T-helper 2 cell (primary cell): ENCODE measurements at regions not wholly inside any gene's neighbourhood (a gene's known extent, or its start where the extent isn't known, plus 50 kb on each side); places are given as distances from the start of the nearest gene placed in this dataset.

ENCODE experiments used
- DNase-seq, 5 experiments: peaks; one replicate each; pipeline versions ENCODE4 v3.0.0 to v3.0.0-alpha.2; 2012 to 2022

- DNase-seq, result no peak
These were observed 117.6 kb upstream of the PIEZO2 start for GRCh38 chr18:11266781-11267480.

GRCh38 chr18:11261486-11261885, 112.1 kb upstream of the PIEZO2 start:
- no peak for DNase-seq

GRCh38 chr18:11260961-11261461, 111.6 kb upstream of the PIEZO2 start:
- DNase-seq, result no peak

GRCh38 chr18:11259469-11260150, 110.2 kb upstream of the PIEZO2 start:
- DNase-seq, result no peak

- DNase-seq, result no peak
These were observed 108.8 kb upstream of the PIEZO2 start for GRCh38 chr18:11258039-11258610.

GRCh38 chr18:11256251-11256650, 106.9 kb upstream of the PIEZO2 start:
- no peak for DNase-seq

- DNase-seq, result no peak
These were observed 102.5 kb upstream of the PIEZO2 start for GRCh38 chr18:11251891-11252270.

GRCh38 chr18:11251229-11251890, 102.0 kb upstream of the PIEZO2 start:
- no peak for DNase-seq

- no peak for DNase-seq
These were observed 100.0 kb upstream of the PIEZO2 start for GRCh38 chr18:11249391-11249790.

- no peak for DNase-seq
These were observed 98.1 kb upstream of the PIEZO2 start for GRCh38 chr18:11247381-11247970.

- DNase-seq, result no peak
These were observed 97.3 kb upstream of the PIEZO2 start for GRCh38 chr18:11246495-11247300.

GRCh38 chr18:11245879-11246278, 96.5 kb upstream of the PIEZO2 start:
- no peak for DNase-seq

- no peak for DNase-seq
These were observed 88.1 kb upstream of the PIEZO2 start for GRCh38 chr18:11237484-11237883.

GRCh38 chr18:11237066-11237465, 87.7 kb upstream of the PIEZO2 start:
- DNase-seq, result no peak

GRCh38 chr18:11224153-11224552, 74.8 kb upstream of the PIEZO2 start:
- DNase-seq, result no peak

GRCh38 chr18:11219571-11219970, 70.2 kb upstream of the PIEZO2 start:
- DNase-seq, result no peak

GRCh38 chr18:11215216-11215615, 65.8 kb upstream of the PIEZO2 start:
- DNase-seq, result no peak

GRCh38 chr18:11204020-11204419, 54.7 kb upstream of the PIEZO2 start:
- DNase-seq, result no peak

GRCh38 chr18:11199477-11199876, 50.1 kb upstream of the PIEZO2 start:
- no peak for DNase-seq
